ENCODE measurements at regions not wholly inside any gene's neighbourhood (a gene's known extent, or its start where the extent isn't known, plus 50 kb on each side); places are given as distances from the start of the nearest gene placed in this dataset.

- Histone ChIP-seq H3K9ac (ENCODE audit: control insufficient read depth, insufficient read depth, low read length) (no peak overlapping the region), H4K20me1 (ENCODE audit: control insufficient read depth, insufficient read depth) (no peaks in the 10 kb centered on the region), H3K4me2 (ENCODE audit: control insufficient read depth, insufficient read depth) (no peak overlapping the region), H3K79me2 (ENCODE audit: control insufficient read depth, insufficient read depth, low read length) (no peaks in the 10 kb centered on the region), H3K4me3 (no peak overlapping the region), H3K9me3 (replicated peaks; ENCODE audit: control insufficient read depth, insufficient read depth, low read length) (no peaks in the 10 kb centered on the region), H3K4me1 (ENCODE audit: control insufficient read depth, insufficient read depth, low read length) (no peaks in the 10 kb centered on the region), H3K27me3 (replicated peaks in 1 of 2; ENCODE audit: control insufficient read depth in 2 of 2, insufficient read depth in 2 of 2, low read length in 1 of 2) (no peaks in the 10 kb centered on the region), H3K27ac (ENCODE audit: control insufficient read depth, insufficient read depth) (no peak overlapping the region), H3K36me3 (ENCODE audit: control insufficient read depth in 2 of 2, insufficient read depth in 2 of 2, low read length in 1 of 2) (no peaks in the 10 kb centered on the region), H2AFZ (ENCODE audit: control insufficient read depth, low read depth, low read length) (no peak overlapping the region)
- DNase-seq (ENCODE audit: low read depth, low spot score), result no peak
- BruUV-seq (replicated peaks), result no TSS peak
- ATAC-seq, result no peak
- ChIA-PET POLR2A (no interaction called here), SMC1A (ENCODE audit: uncharacterized antibody, unreplicated experiment) (no interaction called here), CTCF (no interaction called here), RAD21 (ENCODE audit: unreplicated experiment) (no interaction called here)
- intact Hi-C loops (cut with micrococcal nuclease; ENCODE audit: unreplicated experiment) (no loop called here), in situ Hi-C loops (cut with MboI) (no loop called here)
- TF ChIP-seq CHD4 (IDR thresholded peaks at IDR 0.05) (no peak), NR2C2 (IDR thresholded peaks at IDR 0.05; ENCODE audit: borderline replicate concordance, control insufficient read depth, insufficient read length, low read depth) (no peak), CEBPZ (IDR thresholded peaks at IDR 0.05; ENCODE audit: low read depth, low read length) (no peak), BACH1 (IDR thresholded peaks at IDR 0.05; ENCODE audit: borderline replicate concordance) (no peak), USF1 (IDR thresholded peaks at IDR 0.05; ENCODE audit: borderline replicate concordance, extremely low read length, insufficient read depth, low read depth, low read length) (no peak), HDGF (IDR thresholded peaks at IDR 0.05) (no peak), POU2F2 (IDR thresholded peaks at IDR 0.05; ENCODE audit: borderline replicate concordance, low read depth, low read length) (no peak), ZNF217 (IDR thresholded peaks at IDR 0.05) (no peak)
- no peak for FAIRE-seq
Measured at GRCh38 chr13:62635161-62635560, 1219.5 kb upstream of the PCDH20 start.
